Vagina (tissue), 2 donors: ENCODE measurements at regions not wholly inside any gene's neighbourhood (a gene's known extent, or its start where the extent isn't known, plus 50 kb on each side); places are given as distances from the start of the nearest gene placed in this dataset.

Experiments used
- DNase-seq, 2 donors: peaks; one replicate each; pipeline ENCODE4 v3.0.0-alpha.2; 2017; ENCODE audit errors: extremely low spot score in 2 of 2
- H3K27ac ChIP-seq: fragments of 200-600 bp; sonication (generic); one replicate; pipeline ENCODE4 v1.5.1; 2019
- H3K27me3 ChIP-seq: fragments of 200-600 bp; sonication (generic); one replicate; pipeline ENCODE4 v1.5.1; 2019
- H3K36me3 ChIP-seq, 2 donors: fragments of 200-600 bp; sonication (generic); one replicate each; pipeline ENCODE4 v1.5.1; 2017 to 2019
- H3K4me1 ChIP-seq: fragments of 200-600 bp; sonication (generic); one replicate; pipeline ENCODE4 v1.5.1; 2019
- H3K4me3 ChIP-seq, 2 donors: fragments of 200-600 bp; sonication (generic); 1 replicate in 1 of 2; 2 replicates in 1 of 2; pipeline ENCODE4 v1.5.1; 2016 to 2019
- H3K9me3 ChIP-seq: fragments of 200-600 bp; sonication (generic); one replicate; pipeline ENCODE4 v1.5.1; 2019
- POLR2A ChIP-seq, 2 donors: fragments of 450-650 bp; IDR thresholded peaks; one replicate each; pipeline ENCODE4 v1.6.1; 2017; ENCODE audit warnings: antibody characterized with exemption in 2 of 2, mild to moderate bottlenecking in 2 of 2, moderate library complexity in 2 of 2
- POLR2AphosphoS5 ChIP-seq, 2 donors: sonication (generic); formaldehyde crosslinking; IDR thresholded peaks; one replicate each; pipeline ENCODE4 v1.9.0; 2017; ENCODE audit warnings: antibody characterized with exemption in 2 of 2, mild to moderate bottlenecking in 2 of 2, low read depth in 1 of 2; ENCODE audit not compliant: insufficient read depth in 1 of 2
- intact Hi-C: fragments of 100-400 bp; cut with DNase I; formaldehyde crosslinking; loops from one replicate; pipeline ENCODE4 v1.15.1; 2023
- TF ChIP-seq, protein P1 (sequence below), 3 experiments: fragments of 450-650 bp in 2 of 3; fragments of 200-600 bp in 1 of 3; sonication (generic) in 1 of 3; IDR thresholded peaks; one replicate each; pipeline ENCODE4 v1.5.1; 2017 to 2019; ENCODE audit warnings: antibody characterized with exemption in 3 of 3, mild to moderate bottlenecking in 2 of 3, moderate library complexity in 2 of 3

DNA sequence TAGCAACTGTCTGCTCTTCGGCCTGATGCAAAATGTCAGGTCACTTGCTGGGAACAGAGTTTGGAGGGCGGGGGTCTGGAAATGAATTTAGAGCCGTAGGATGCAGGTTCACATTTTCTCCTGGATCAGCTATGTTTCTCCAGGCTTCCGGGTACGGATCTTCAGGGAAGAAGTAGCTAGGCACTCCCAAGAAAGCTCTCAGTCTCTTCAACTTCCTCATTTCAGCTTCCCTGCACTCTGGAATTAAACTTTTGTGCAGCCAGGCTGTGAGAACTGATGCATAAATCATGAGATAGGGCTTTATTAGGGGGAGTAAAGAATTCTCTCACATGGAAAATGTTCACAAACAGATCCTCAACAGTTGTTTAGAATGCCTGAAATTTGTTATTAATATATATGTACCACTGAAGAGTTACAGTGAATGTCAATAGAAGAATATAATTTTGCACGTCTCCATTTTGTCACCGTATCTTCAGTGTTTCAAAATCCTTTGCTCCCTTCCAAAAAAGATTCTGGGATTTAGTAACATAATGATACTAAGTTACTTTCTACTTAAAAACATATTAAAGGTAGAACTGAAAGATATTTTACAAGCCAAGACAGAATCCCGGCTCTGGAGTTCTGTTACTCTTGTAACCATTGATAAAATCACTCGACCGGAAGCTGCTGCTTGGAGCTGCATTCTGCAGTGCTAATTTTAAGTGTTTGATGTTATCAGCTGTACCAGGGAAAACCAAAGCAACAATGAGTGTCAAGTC, 178.5 kb upstream of the P2RY1 start:
- intact Hi-C loops: no loop called here
- Histone ChIP-seq H3K27ac (no peak overlapping the region), H3K27me3 (no peaks in the 10 kb centered on the region)

DNA sequence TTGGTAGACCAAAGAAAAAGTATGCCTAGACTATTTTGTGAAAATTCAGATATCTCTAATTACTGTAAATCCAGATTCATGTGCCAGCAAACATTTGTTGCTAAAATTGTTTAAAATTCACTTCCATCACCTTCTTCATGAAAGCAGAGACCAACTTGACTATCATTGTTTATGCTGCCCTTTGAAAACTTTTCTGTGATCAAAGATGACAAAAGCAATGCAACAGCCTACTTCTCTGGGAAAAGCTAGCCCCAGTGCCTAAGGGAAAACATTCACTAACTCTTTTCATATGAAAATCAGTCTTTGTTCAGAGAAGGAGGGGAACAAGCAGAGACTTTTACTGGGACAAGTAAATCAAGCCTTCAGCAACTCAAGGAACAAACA, 178.0 kb upstream of the P2RY1 start:
- intact Hi-C loops: no loop called here
- Histone ChIP-seq H3K4me3 (no peak overlapping the region), H3K4me1 (peaks cover 15% of the 10 kb centered on the region), H3K27me3 (no peaks in the 10 kb centered on the region), H3K9me3 (no peaks in the 10 kb centered on the region), H3K36me3 (no peaks in the 10 kb centered on the region), H3K27ac (no peak overlapping the region)
- no peak for DNase-seq
- TF ChIP-seq POLR2A (IDR thresholded peaks at IDR 0.05) (no peak), POLR2AphosphoS5 (IDR thresholded peaks at IDR 0.05; ENCODE audit: insufficient read depth in 1 of 2, low read depth in 1 of 2) (no peak)
- TF ChIP-seq, protein P1, sequence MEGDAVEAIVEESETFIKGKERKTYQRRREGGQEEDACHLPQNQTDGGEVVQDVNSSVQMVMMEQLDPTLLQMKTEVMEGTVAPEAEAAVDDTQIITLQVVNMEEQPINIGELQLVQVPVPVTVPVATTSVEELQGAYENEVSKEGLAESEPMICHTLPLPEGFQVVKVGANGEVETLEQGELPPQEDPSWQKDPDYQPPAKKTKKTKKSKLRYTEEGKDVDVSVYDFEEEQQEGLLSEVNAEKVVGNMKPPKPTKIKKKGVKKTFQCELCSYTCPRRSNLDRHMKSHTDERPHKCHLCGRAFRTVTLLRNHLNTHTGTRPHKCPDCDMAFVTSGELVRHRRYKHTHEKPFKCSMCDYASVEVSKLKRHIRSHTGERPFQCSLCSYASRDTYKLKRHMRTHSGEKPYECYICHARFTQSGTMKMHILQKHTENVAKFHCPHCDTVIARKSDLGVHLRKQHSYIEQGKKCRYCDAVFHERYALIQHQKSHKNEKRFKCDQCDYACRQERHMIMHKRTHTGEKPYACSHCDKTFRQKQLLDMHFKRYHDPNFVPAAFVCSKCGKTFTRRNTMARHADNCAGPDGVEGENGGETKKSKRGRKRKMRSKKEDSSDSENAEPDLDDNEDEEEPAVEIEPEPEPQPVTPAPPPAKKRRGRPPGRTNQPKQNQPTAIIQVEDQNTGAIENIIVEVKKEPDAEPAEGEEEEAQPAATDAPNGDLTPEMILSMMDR (IDR thresholded peaks at IDR 0.05): no peak

More for the DNA sequence above, 178.5 kb upstream of the P2RY1 start:
- TF ChIP-seq POLR2A (IDR thresholded peaks at IDR 0.05) (no peak), POLR2AphosphoS5 (IDR thresholded peaks at IDR 0.05; ENCODE audit: insufficient read depth in 1 of 2, low read depth in 1 of 2) (no peak)
- TF ChIP-seq, protein P1 (IDR thresholded peaks at IDR 0.05): no peak
- Histone ChIP-seq H3K9me3 (no peaks in the 10 kb centered on the region), H3K4me3 (peak overlapping the region in 1 of 2 donors; percentile 5), H3K4me1 (peaks cover 15% of the 10 kb centered on the region), H3K36me3 (no peaks in the 10 kb centered on the region)
- no peak for DNase-seq

DNA sequence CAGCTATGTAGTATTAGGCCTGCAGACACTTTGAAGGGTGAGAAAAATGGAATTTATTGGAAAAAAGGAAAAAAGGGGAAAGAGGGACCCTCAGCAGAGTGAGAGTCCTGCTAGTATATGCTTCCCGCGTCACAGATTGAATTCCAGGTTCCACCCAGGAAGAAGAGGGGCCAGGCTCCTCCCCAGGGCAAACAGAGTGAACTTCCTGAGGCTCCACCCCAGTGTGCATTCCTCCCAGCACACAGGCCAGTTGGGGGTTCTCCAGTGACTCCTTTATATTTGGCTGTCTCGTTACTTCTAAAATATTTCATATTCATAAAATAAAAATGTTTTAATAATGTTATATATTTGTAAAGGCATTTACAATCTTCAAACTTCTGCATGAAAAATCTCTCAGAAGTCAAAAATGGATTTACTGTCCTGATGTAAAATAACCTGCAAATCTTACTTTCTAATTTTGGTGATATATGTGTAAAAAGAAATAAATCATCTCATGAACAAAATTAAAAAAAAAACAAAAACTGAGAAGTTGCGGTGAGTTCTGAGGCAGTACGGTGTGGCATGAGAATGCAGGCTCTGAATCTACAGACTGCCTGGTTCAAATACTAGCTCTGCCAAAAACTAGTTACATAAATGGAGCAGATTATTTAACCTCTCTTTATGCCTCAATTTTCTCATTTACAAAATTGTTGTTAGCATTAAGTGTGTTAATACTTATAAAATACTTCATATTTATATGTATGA, 175.8 kb upstream of the P2RY1 start:
- no peak overlapping the region for H3K27ac ChIP-seq
- intact Hi-C loops: no loop called here
- no peaks in the 10 kb centered on the region for H3K9me3 ChIP-seq
- H3K36me3 ChIP-seq: no peaks in the 10 kb centered on the region
- TF ChIP-seq POLR2AphosphoS5 (IDR thresholded peaks at IDR 0.05; ENCODE audit: insufficient read depth in 1 of 2, low read depth in 1 of 2) (no peak), POLR2A (IDR thresholded peaks at IDR 0.05) (no peak)
- TF ChIP-seq, protein P1 (IDR thresholded peaks at IDR 0.05): no peak
- no peaks in the 10 kb centered on the region for H3K27me3 ChIP-seq
- no peak overlapping the region for H3K4me3 ChIP-seq
- no peak for DNase-seq
- peaks cover 15% of the 10 kb centered on the region for H3K4me1 ChIP-seq

DNA sequence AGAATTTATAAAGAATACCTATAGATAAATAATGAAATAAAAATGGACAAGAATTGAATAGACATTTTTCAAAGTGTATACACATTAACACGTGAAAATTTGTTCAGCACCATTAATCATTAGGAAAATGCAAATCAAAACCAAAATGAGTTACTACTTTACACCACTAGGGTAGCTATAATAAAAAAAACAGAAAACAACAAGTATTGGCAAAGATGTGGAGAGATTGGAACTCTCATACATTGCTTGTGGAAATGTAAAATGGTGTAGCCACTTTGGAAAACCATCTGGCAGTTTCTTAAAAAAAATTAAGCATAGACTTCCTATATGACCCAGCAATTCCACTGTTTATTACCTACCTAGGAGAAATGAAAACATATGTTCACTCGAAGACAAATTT, 172.8 kb upstream of the P2RY1 start:
- no peaks in the 10 kb centered on the region for H3K27me3 ChIP-seq
- H3K9me3 ChIP-seq: no peaks in the 10 kb centered on the region
- H3K36me3 ChIP-seq: no peaks in the 10 kb centered on the region
- H3K27ac ChIP-seq: no peak overlapping the region
- intact Hi-C loops: no loop called here
- no peak overlapping the region for H3K4me3 ChIP-seq
- TF ChIP-seq POLR2AphosphoS5 (IDR thresholded peaks at IDR 0.05; ENCODE audit: insufficient read depth in 1 of 2, low read depth in 1 of 2) (no peak), POLR2A (IDR thresholded peaks at IDR 0.05) (no peak)
- TF ChIP-seq, protein P1 (IDR thresholded peaks at IDR 0.05): no peak
- DNase-seq: no peak
- peaks cover 2% of the 10 kb centered on the region for H3K4me1 ChIP-seq

DNA sequence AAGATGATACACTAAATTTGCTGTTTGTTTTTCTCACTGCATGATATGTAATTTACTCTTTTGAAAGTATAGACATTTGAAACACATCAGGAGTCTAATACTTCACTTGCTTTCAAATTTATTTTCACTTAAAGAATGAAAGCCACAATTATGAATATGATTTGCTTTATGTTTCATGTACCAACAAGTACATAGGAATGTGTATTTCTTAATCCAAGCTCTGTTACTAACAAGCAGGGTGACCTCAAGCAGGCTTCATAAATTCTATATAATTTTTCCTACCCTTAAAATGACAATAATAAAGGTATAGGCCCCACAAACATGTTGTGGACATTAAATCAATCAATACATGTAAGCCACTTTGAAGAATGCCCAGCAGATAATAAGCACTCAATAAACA, 170.2 kb upstream of the P2RY1 start:
- TF ChIP-seq POLR2AphosphoS5 (IDR thresholded peaks at IDR 0.05; ENCODE audit: insufficient read depth in 1 of 2, low read depth in 1 of 2) (no peak), POLR2A (IDR thresholded peaks at IDR 0.05) (no peak)
- TF ChIP-seq, protein P1 (IDR thresholded peaks at IDR 0.05): no peak
- no peak overlapping the region for H3K4me3 ChIP-seq
- H3K27ac ChIP-seq: no peak overlapping the region
- intact Hi-C loops: no loop called here
- H3K27me3 ChIP-seq: no peaks in the 10 kb centered on the region
- DNase-seq: no peak
- no peaks in the 10 kb centered on the region for H3K4me1 ChIP-seq
- no peaks in the 10 kb centered on the region for H3K36me3 ChIP-seq
- no peaks in the 10 kb centered on the region for H3K9me3 ChIP-seq
